GM13976 (cell line): ENCODE measurements at regions not wholly inside any gene's neighbourhood (a gene's known extent, or its start where the extent isn't known, plus 50 kb on each side); places are given as distances from the start of the nearest gene placed in this dataset.

Source experiments
- DNase-seq: peaks from one replicate; pipeline ENCODE4 v3.0.0; 2012; ENCODE audit warnings: low spot score
- CTCF ChIP-seq: IDR thresholded peaks from 2 replicates; pipeline ENCODE4 v1.5.1; 2012; ENCODE audit warnings: borderline replicate concordance, mild to moderate bottlenecking; ENCODE audit not compliant: insufficient read depth; ENCODE audit errors: extremely low read depth, missing control alignments, control extremely low read depth
- in situ Hi-C: fragments of 300-500 bp; cut with MboI; formaldehyde crosslinking; loops from one replicate; pipeline ENCODE4 v1.12.0; 2022; ENCODE audit warnings: low sequenced_read_pairs, mixed read lengths, inconsistent platforms; ENCODE audit not compliant: unreplicated experiment

- no peak for TF ChIP-seq CTCF
- in situ Hi-C loops = no loop called here
- no peak for DNase-seq
These were observed 303.6 kb downstream of the SOX11 start for GRCh38 chr2:5995832-5996231.

GRCh38 chr2:6008186-6008585, 316.0 kb downstream of the SOX11 start:
- TF ChIP-seq CTCF = no peak
- in situ Hi-C loops = no loop called here
- DNase-seq = no peak

DNA sequence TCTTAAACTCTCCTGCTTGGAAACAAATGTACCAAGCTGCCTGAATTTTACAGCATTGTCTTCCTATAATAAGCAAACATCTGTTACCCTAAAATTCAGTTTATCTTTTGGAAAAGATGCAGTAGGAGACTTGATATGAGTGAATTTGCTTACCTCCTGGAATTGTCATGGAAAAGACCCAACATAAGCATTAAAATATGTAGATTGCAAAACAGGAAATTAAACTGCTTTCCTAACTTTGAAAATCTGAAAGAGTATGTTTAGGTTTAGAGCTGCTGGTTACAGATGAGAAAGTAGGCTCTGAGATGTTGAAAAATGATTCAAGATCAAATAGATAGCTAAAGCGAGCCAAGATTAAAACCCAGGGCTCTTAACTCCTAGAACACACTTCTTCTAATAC, 316.5 kb downstream of the SOX11 start:
- DNase-seq = no peak
- TF ChIP-seq CTCF = no peak
- in situ Hi-C loops = no loop called here

- DNase-seq = no peak
- in situ Hi-C loops = no loop called here
- TF ChIP-seq CTCF = no peak
These were observed 318.0 kb downstream of the SOX11 start for GRCh38 chr2:6010163-6010562.

GRCh38 chr2:6011921-6012320, 319.7 kb downstream of the SOX11 start:
- in situ Hi-C loops = no loop called here
- DNase-seq = no peak
- no peak for TF ChIP-seq CTCF

- DNase-seq = no peak
- no peak for TF ChIP-seq CTCF
- in situ Hi-C loops = no loop called here
These were observed 325.6 kb downstream of the SOX11 start for GRCh38 chr2:6017736-6018286.

DNA sequence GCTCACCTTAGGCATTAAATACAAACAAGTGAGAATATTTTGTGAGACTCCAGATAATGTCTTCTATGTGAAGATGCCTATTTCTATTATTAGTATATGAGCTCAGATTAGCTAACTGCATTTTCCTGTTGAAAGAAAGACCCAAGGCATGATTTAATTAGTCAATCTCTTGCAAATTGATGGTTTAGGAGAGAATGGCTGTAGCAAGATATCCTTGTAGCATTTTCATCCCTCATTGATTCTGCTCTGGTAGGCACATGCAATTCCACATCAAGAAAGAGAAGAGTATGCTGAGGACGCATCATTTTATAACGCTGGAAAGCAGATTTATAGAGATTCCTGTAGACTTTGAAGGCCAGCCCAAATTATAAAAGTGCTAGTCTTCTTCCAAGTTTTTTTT, 332.0 kb downstream of the SOX11 start:
- in situ Hi-C loops = no loop called here
- no peak for DNase-seq
- no peak for TF ChIP-seq CTCF
